HG03159 (cell line): ENCODE measurements at regions not wholly inside any gene's neighbourhood (a gene's known extent, or its start where the extent isn't known, plus 50 kb on each side); places are given as distances from the start of the nearest gene placed in this dataset.
"Not testable (repeated sequence)": the region's sequence is repeated elsewhere in the genome, so short reads cannot be mapped to it uniquely, and the experiment has no call there.

Experiments used
- ATAC-seq: cut with Tn5 transposase; IDR thresholded peaks from one replicate; pipeline ENCODE4 v1.9.1; 2021; ENCODE audit warnings: mild to moderate bottlenecking, moderate library complexity; ENCODE audit not compliant: unreplicated experiment

DNA sequence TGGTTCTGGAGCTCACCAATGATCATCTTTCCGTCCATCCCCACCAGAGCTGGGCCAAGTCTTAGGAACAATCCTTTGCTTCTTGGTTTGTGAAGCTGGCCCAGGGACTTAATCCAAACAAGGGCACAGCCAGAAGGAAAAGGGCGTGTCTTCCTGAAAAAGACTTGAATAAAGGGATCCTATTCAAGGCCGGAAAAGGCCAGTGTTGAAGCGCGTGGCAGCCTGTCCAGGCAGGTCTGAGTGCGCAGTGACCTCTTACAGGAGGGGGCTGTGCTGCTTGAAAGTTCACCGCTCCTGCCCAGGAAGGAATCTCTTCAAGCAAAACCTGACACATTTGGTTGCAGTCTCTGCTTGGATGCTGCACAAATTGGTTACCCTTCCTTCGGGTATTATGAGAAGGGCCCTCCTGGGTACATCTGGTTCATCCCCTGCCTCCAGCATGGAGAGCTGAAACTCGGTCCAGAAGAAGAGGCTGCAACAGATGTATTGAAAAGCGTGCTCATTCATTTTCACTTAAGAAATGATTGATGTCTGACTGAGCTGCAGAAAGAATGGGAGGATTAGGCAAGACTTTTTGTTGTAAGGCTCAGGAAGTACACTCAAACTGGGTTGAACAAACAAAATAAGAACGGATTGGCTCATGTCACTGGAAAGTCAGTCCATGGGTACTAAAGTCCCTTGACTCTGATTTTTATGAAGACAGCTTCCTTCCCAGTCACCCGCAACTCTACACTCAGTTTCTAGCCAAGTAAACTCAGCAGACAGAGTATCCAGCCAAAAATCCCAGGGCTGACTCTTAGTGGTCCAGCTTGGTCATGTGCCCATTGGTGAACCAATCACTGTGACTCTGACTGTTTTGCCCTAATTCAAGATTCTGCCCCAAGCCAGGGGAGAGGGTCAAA, 136.3 kb downstream of the TFAP2C start:
- ATAC-seq: no peak

DNA sequence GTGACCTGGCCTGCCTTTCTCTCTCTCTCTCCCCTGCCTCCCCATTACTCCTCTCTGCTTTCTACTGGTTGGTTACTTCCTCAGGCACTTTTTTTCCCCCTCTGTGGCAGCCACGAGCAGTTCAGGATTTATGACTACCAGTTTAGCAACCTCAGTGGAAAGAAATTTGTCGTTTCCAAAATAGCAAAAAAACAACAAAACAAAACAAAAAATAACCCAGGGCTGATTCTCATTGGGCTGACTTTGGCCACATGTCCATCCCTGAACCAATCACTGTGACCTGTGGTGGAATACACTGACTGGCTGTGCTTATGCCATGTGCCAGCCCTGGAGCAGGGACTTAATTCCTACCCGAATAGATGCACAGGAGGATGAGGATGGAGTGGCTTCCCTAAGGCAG, 137.4 kb downstream of the TFAP2C start:
- ATAC-seq: no peak

DNA sequence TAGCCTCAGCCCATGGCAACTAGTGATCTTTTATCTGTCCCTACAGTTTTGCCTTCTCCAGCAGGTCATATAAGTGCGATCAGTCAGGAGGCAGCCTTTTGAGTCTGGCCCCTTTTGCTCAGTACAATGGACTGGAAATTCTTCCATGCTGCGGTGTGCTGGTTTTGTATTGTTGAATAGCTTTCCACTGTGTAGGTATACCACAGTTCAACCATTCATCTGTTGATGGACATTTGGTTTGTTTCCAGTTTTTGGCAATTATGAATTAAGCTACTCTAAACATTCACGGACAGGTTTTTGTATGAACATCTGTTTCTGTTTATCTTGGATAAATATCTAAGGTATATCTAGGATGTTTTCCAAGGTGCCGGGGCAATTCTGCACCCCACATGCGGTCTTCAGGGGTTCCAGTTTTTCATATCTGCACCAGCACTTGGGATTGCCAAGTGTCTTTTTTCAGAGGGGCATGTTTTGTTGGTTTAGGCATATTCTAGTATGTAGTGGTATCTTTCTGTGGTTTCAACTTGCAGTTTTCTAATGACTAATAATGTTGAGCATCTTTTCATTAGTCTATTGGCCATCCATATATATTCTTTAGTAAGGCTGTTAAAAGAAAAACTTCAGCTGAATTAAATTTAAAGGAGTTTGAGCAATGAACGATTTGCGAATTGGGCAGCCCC, 141.0 kb downstream of the TFAP2C start:
- no peak for ATAC-seq

- ATAC-seq: no peak
Measured at GRCh38 chr20:56773749-56774148, 144.6 kb downstream of the TFAP2C start.

- ATAC-seq: no peak
Measured at GRCh38 chr20:56774873-56775272, 145.8 kb downstream of the TFAP2C start.

DNA sequence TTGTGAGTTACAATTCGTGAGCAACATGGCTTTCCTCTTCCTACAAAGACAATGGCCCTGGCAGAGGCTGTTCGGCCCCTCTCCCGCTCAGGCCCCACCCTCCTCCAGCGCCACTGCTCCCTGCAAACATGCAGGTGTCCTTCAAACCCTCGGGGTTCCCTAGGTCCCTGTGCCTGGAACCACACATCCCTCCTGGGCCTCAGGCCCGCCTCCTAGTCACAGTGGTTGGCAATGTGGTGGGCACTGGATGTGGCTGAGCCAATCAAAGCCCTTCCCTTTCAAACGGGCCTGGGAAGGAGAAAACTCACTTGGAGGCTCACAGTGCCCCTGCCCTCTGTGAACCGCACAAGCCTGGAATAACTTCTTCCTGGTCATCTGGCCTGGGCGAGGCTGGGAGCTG, 147.2 kb downstream of the TFAP2C start:
- ATAC-seq: no peak

- no peak for ATAC-seq
Measured at GRCh38 chr20:56778765-56779195, 149.7 kb downstream of the TFAP2C start.

DNA sequence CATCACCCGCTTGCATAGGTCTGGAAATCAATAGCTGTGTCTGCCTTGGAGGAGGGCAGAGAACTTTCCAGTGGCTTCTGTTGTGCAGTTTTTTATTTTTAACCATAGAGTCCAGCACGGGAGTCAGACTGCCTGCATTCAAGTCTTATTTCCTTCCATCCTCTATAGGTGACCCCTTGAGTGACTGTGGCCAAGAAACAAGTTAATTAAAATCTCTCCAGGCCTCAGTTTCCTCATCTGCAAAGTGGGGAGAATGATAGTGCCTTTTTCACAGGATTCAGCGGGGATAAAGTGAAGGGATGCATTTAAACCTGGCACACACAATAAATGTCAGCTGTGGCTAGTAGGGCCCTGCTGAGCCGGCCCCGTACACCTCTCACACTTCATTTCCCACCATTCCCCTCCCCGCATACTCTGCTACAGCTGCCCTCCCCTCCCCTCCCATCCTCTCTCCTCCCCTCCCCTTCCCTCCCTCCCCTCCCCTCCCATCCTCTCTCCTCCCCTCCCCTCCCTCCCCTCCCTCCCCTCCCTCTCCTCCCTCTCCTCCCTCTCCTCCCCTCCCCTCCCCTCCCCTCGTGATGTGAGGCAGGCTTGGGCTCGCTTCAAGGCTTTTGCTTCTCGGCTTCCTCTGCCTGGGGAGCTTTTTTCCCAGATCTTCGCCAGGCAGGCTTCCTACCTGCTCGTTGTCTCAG, 150.5 kb downstream of the TFAP2C start:
- no peak for ATAC-seq

DNA sequence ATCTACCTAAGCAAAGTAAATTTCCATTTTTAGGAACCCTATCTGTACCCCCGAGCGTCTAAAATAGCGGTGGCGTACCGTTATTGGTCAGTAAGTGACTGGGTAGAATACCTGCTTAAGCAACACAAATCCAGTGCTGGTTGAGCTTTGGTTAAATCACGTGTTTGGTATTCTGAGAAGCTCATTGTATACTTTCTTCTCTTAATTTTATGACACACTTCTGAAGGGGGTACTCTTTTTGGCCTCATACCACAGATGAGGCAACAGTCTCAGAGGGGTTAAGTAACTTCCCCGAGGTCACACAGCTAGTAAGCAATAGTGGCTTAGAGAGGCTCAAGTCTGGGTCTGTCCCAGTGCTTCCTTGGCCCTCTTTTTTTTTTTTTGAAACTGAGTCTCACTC, 151.2 kb downstream of the TFAP2C start:
- no peak for ATAC-seq

DNA sequence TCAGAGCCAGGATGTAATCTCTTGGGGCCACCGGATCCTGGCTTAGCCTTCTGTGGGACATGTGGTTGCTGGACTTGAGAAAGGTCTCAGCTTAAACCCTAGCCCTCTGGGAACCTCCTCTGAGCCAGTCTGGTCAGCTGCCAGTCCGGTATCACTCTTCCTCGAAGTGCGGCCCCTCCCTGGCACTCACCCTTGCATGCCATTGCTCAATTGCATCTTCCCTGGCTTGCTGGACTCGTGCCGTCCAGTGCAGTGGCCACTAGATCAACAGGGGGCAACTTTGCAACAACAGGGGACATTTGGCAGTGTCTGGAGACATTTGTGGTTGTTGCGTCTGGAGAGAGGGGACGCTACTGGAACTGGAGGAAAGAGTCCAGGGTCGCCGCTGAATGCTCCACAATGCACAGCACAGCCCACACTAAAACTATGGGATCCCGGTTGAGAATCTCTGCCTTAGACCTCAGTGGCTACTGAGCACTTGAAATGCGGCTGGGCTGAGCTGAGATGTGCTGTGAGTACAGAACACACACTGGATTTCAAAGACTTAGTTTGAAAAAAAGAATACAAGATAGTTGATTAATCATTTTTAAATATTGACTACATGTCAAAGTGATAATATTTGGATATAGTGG, 152.1 kb downstream of the TFAP2C start:
- no peak for ATAC-seq

DNA sequence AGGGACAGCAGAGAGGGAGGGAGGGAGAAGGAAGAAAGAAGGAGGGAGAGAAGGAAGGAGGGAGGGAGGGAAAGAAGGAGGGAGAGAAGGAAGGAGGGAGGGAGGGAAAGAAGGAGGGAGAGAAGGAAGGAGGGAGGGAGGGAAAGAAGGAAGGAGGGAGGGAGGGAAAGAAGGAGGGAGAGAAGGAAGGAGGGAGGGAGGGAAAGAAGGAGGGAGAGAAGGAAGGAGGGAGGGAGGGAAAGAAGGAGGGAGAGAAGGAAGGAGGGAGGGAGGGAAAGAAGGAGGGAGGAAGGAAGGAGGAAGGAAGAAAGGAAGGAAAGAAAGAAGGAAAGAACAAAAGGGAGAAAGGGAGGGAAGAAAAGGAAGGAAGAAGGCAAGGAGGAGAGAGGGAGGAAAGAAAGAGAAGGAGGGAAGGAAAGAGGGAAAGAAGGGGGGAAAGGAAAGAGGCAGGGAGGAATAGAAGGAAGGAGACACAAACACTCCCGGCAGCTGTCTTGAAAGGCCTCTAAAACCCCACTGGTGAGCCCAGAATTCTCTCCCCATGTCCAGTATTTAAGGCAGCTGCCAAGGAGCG, 153.0 kb downstream of the TFAP2C start:
- ATAC-seq: not testable (repeated sequence)

- not testable (repeated sequence) for ATAC-seq
Measured at GRCh38 chr20:56782814-56783213, 153.7 kb downstream of the TFAP2C start.

DNA sequence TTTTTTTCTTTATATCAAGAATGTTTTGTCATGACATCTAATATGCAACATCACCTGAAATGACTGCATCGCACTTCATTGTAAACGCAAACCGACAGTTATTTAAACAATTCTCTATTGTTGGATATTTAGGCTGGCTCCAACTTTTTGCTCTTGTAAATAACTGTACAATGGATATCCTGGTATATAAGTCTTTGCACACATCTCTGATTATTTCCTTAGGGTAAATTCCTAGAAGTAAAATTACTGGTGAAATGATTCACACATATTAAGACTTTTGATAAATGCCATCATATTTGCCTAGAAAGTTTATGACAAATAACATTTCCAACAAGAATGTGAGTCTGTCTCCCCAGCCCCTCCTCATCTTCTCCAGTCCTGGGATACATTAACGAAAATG, 154.7 kb downstream of the TFAP2C start:
- ATAC-seq: no peak

DNA sequence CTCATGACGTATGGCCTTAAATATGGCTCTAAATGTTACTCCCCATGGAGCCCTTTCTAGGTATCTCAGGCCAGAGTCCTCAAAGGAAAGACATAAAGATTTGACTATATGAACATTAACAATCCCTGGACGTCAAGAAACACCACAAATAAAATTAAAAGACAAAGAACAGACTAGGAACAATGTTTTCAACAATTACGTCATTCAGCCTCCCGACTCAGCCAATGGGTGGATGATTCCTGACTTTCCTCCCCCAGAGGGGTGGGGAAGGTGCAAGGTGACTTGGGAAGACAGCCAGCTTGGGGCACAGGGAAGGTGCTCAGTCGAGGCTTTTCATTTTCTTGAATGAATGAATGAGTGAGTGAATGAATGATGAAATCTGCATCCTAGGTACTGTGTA, 157.4 kb downstream of the TFAP2C start:
- ATAC-seq: no peak

DNA sequence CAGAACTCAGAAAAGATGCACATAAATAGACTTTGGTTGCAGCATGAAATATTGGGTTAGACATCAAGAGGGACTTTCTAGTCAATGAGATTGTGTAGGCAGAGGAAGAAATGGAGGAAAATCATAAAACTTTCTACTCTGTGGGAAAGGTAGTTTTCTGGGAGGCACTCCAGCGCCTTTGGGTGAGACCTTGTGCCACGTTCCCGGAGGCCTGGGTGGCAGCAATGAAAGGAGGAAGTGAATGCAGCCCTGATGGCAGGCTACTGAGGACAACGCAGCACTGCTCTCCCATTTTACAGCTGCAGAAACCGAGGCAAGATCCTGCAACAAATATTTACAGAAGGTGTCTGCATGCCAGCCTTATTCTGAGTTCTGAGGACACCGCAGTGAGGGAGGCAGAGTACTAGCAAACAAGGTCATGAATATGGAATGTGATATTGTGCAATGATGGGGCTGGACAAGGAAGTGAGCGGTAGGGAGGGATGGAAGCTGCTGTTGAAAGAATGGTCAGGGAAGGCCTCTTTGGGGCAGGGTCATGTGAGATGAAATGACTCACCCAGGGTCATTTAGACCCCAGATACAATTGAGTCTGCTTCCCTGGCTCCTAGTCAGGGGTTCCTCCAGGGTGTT, 159.1 kb downstream of the TFAP2C start:
- no peak for ATAC-seq

GRCh38 chr20:56788671-56789610, 159.8 kb downstream of the TFAP2C start:
- no peak for ATAC-seq

DNA sequence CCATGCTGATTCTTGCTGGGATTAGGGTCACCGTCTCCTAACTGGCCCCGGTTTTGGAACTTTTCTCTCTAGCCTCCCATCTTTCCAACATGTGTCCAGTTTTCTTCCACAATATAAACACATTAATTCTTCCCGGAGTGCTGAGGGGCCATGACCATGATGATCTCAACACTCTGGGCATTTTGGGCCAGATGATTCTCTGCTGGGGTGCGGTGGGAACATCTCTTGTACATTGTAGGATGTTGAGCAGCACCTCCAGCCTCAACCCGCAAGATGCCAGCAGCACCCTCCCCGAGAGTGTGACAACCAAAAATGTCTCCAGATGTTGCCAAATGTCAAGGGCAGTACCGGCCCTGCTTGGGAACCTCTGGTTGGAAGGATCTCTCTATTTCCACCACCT, 164.8 kb downstream of the TFAP2C start:
- ATAC-seq: no peak

DNA sequence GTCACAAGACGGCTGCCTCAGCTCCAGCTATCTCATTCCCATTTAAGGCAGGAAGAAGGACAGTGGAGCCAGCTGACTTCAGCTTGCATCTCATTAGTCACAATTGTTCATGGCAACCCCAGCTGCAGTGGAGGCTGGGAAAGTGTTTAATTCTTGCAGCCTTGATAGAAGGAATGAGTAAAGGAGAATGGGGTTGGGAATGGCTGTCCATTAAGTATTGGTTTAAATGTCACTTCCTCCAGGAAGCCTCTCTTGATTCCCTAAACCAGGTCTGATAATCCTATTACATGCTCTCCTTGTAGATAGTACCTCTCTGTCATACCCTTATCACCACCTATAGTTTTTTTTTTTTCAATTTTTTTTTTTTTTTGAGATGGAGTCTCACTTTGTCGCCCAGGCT, 166.4 kb downstream of the TFAP2C start:
- ATAC-seq: no peak

- no peak for ATAC-seq
Measured at GRCh38 chr20:56796345-56796744, 167.2 kb downstream of the TFAP2C start.
